ENCODE measurements at regions not wholly inside any gene's neighbourhood (a gene's known extent, or its start where the extent isn't known, plus 50 kb on each side); places are given as distances from the start of the nearest gene placed in this dataset.

DNA sequence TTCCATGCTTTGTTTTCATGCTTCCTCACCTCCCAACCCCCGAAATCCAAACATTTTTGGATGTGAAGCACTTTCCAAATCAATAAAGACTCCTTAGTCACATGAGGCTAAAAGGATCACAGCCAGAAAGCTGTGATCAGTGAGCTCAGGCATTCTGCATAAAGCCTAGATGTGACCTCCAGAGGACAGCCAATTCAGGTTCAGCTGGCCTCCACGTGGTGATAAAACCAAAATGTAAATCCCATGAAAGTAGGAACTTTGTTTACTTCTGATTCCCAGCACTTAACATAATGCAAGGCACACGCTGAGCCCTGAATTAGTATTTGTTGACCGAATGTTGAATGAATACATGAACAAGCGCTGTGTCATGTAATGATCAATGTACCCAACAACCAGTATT, 249.5 kb upstream of the EOMES start:
- no peak for DNase-seq
- intact Hi-C loops (cut with DNase I) = no loop called here
- no peak for TF ChIP-seq POLR2AphosphoS5 (IDR thresholded peaks at IDR 0.05)
- no peak for TF ChIP-seq POLR2A (IDR thresholded peaks at IDR 0.05)
- TF ChIP-seq EP300 (IDR thresholded peaks at IDR 0.05) = no peak
- TF ChIP-seq CTCF (IDR thresholded peaks at IDR 0.05) = no peak
- Histone ChIP-seq H3K4me1 (no peaks in the 10 kb centered on the region), H3K27me3 (no peaks in the 10 kb centered on the region), H3K36me3 (no peaks in the 10 kb centered on the region), H3K4me3 (no peak overlapping the region), H3K9me3 (no peaks in the 10 kb centered on the region), H3K27ac (no peak overlapping the region)
- 59 to 64% methylated on average over 5 of the region's 5 CpGs for WGBS, 2 donors

DNA sequence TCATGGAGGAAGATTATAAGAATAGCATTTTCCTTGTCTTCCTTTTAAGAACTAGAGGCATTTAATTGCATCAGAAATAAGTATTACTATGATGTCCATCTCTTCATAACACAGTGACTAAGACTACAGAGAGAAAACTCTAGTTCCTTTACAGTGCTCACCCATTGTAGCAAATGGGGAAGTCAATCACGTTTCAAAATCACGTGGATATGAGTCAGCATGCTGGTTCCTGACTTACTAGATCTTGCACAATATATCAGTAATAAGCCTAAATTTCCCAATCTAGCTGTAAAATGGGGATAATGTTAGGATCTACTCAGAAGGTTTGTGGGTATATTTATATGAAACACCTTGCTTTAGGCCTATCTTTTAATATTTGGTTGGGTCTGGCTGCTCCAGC, 254.8 kb upstream of the EOMES start:
- no peak overlapping the region for H3K27ac ChIP-seq
- no peak overlapping the region for H3K4me3 ChIP-seq
- WGBS, 2 donors = 43 to 49% methylated on average over 2 of the region's 2 CpGs
- no peaks in the 10 kb centered on the region for H3K27me3 ChIP-seq
- no peaks in the 10 kb centered on the region for H3K9me3 ChIP-seq
- intact Hi-C loops (cut with DNase I) = no loop called here
- TF ChIP-seq POLR2AphosphoS5 (IDR thresholded peaks at IDR 0.05) (no peak), CTCF (IDR thresholded peaks at IDR 0.05) (no peak), POLR2A (IDR thresholded peaks at IDR 0.05) (no peak), EP300 (IDR thresholded peaks at IDR 0.05) (no peak)
- no peak for DNase-seq
- H3K36me3 ChIP-seq = no peaks in the 10 kb centered on the region
- no peaks in the 10 kb centered on the region for H3K4me1 ChIP-seq

DNA sequence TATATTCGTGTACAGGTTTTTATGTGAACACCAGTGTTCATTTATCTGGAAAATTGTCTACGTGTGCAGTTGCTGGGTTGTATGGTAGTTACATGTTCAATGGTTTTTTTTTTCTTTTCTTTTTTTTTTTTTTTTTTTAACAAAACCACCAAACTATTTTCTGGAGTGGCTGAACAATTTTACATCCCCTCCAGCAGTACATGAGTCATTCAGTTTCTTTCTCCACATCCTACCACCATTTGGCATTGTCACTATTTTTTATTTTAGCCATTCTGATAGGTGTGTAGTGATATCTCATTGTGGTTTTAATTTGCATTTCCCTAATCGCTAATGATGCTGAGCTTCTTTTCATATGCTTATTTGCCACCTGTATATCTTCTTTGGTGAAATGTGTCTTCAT, 256.3 kb upstream of the EOMES start:
- no peak for TF ChIP-seq POLR2A (IDR thresholded peaks at IDR 0.05)
- TF ChIP-seq CTCF (IDR thresholded peaks at IDR 0.05) = no peak
- TF ChIP-seq EP300 (IDR thresholded peaks at IDR 0.05) = no peak
- TF ChIP-seq POLR2AphosphoS5 (IDR thresholded peaks at IDR 0.05) = no peak
- no peak overlapping the region for H3K4me3 ChIP-seq
- H3K4me1 ChIP-seq = no peaks in the 10 kb centered on the region
- no peak overlapping the region for H3K27ac ChIP-seq
- no peaks in the 10 kb centered on the region for H3K27me3 ChIP-seq
- no peak for DNase-seq
- no peaks in the 10 kb centered on the region for H3K9me3 ChIP-seq
- no peaks in the 10 kb centered on the region for H3K36me3 ChIP-seq
- intact Hi-C loops (cut with DNase I) = no loop called here
- WGBS, 2 donors = 80 to 86% methylated on average over 3 of the region's 3 CpGs

DNA sequence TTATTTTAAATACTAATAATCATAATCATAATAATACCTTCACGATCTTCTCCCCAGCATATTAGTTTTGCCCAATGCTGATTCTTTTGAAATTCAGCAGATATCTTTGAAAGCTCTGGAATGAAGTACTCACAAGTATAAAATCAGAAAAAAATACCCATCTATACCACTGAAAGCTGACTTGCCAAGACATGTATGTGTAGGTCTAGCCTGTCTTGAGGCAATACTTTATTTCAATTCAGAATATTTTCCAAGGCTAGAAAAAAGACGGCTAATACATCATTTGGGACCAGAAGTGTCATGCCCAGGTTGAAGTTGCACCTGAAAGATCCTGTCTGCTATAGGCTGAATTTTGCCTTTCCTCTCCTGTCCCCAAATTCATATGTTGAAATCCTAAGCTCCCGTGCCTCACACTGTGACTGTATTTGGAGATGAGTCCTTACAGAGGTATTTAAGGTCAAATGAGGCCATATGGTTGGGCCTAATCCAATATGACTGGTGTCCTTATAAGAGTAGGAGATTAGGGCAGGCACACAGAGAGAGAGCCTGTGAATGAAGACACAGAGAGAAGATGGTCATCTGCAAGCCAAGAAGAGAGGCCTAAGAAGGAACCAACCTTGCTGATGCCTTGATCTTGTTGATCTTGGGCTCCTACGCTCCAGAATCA, 255.9 kb upstream of the CMC1 start:
- Histone ChIP-seq H3K27ac (no peak overlapping the region), H3K36me3 (no peaks in the 10 kb centered on the region), H3K9me3 (no peaks in the 10 kb centered on the region), H3K4me1 (no peaks in the 10 kb centered on the region), H3K4me3 (no peak overlapping the region), H3K27me3 (no peaks in the 10 kb centered on the region)
- intact Hi-C loops (cut with DNase I) = no loop called here
- no peak for TF ChIP-seq POLR2AphosphoS5 (IDR thresholded peaks at IDR 0.05)
- no peak for TF ChIP-seq POLR2A (IDR thresholded peaks at IDR 0.05)
- TF ChIP-seq EP300 (IDR thresholded peaks at IDR 0.05) = no peak
- TF ChIP-seq CTCF (IDR thresholded peaks at IDR 0.05) = no peak
- 87 to 88% methylated on average over 4 of the region's 4 CpGs for WGBS, 2 donors
- no peak for DNase-seq
